ENCODE measurements at regions not wholly inside any gene's neighbourhood (a gene's known extent, or its start where the extent isn't known, plus 50 kb on each side); places are given as distances from the start of the nearest gene placed in this dataset.

- TF ChIP-seq CTCF (IDR thresholded peaks at IDR 0.05; ENCODE audit: low read depth, low read length) (no peak), EZH2phosphoT487 (IDR thresholded peaks at IDR 0.05; ENCODE audit: low read depth) (no peak)
Measured at GRCh38 chr11:128182844-128183243, 404.5 kb downstream of the ETS1 start.

Measured in OCI-LY3 (cell line).